Endodermal cell (in vitro differentiated cells): ENCODE measurements at regions not wholly inside any gene's neighbourhood (a gene's known extent, or its start where the extent isn't known, plus 50 kb on each side); places are given as distances from the start of the nearest gene placed in this dataset.

Experiments used
- DNase-seq: peaks from one replicate; pipeline ENCODE4 v3.0.0-alpha.2; 2017
- H3K27ac ChIP-seq: 2 replicates; pipeline ENCODE4 v1.5.1; 2013; ENCODE audit warnings: mild to moderate bottlenecking, low read depth, low read length, moderate library complexity
- H3K27me3 ChIP-seq: 2 replicates; pipeline ENCODE4 v1.6.1; 2013; ENCODE audit warnings: mild to moderate bottlenecking, low read length, moderate library complexity; ENCODE audit not compliant: insufficient read depth, control insufficient read depth, poor library complexity, severe bottlenecking
- H3K36me3 ChIP-seq: 2 replicates; pipeline ENCODE4 v1.7.0; 2013; ENCODE audit warnings: mild to moderate bottlenecking, low read length, moderate library complexity; ENCODE audit not compliant: control insufficient read depth, insufficient read depth
- H3K4me1 ChIP-seq: one replicate; pipeline ENCODE4 v1.7.0; 2013; ENCODE audit warnings: low read length; ENCODE audit not compliant: control insufficient read depth, insufficient read depth
- H3K4me3 ChIP-seq: 2 replicates; pipeline ENCODE4 v1.5.1; 2013; ENCODE audit warnings: mild to moderate bottlenecking, low read length, moderate library complexity
- H3K9ac ChIP-seq: 2 replicates; pipeline ENCODE4 v1.6.1; 2013; ENCODE audit warnings: mild to moderate bottlenecking, low read length, moderate library complexity; ENCODE audit not compliant: poor library complexity, severe bottlenecking; ENCODE audit errors: extremely low read depth
- H3K9me3 ChIP-seq: 2 replicates; pipeline ENCODE4 v1.6.1; 2013; ENCODE audit warnings: mild to moderate bottlenecking, low read length, moderate library complexity; ENCODE audit not compliant: control insufficient read depth
- H3K27ac Mint-ChIP-seq: 2 replicates; pipeline ENCODE4 v1.8.0; 2020; ENCODE audit warnings: mixed read lengths
- H3K27me3 Mint-ChIP-seq: 2 replicates; pipeline ENCODE4 v1.8.0; 2021; ENCODE audit warnings: mild to moderate bottlenecking, mixed read lengths; ENCODE audit not compliant: insufficient read depth
- H3K36me3 Mint-ChIP-seq: 2 replicates; pipeline ENCODE4 v1.8.0; 2020; ENCODE audit warnings: low read depth, mixed read lengths
- H3K4me1 Mint-ChIP-seq: 2 replicates; pipeline ENCODE4 v1.8.0; 2020; ENCODE audit warnings: mixed read lengths
- H3K4me3 Mint-ChIP-seq: 2 replicates; pipeline ENCODE4 v1.8.0; 2020; ENCODE audit warnings: mild to moderate bottlenecking, moderate library complexity, mixed read lengths
- H3K9me3 Mint-ChIP-seq: 2 replicates; pipeline ENCODE4 v1.8.0; 2020; ENCODE audit warnings: mild to moderate bottlenecking, mixed read lengths
- CTCF ChIP-seq: fragments of 200-600 bp; sonication (generic); conservative IDR thresholded peaks from 2 replicates; pipeline ENCODE4 v1.5.0; 2021; ENCODE audit warnings: antibody characterized with exemption, mild to moderate bottlenecking
- WGBS, 2 experiments: methylation state at CpG; one replicate each; pipeline versions ENCODE4 v1.1.5 to v1.1.7; 2013; ENCODE audit warnings: missing lambda C conversion rate in 2 of 2, mixed read lengths in 1 of 2; ENCODE audit not compliant: insufficient coverage in 1 of 2, insufficient read length in 1 of 2; 5-methylcytosine and 5-hydroxymethylcytosine counted together

GRCh38 chr19:27936139-27936538, 1276.8 kb downstream of the UQCRFS1 start:
- peaks cover 74% of the 10 kb centered on the region for H3K9me3 Mint-ChIP-seq
- no peak overlapping the region for H3K27ac Mint-ChIP-seq
- Histone ChIP-seq H3K27ac (no peak overlapping the region), H3K27me3 (no peaks in the 10 kb centered on the region), H3K4me3 (no peak overlapping the region), H3K4me1 (no peaks in the 10 kb centered on the region), H3K36me3 (no peaks in the 10 kb centered on the region), H3K9me3 (no peaks in the 10 kb centered on the region), H3K9ac (no peak overlapping the region)
- H3K36me3 Mint-ChIP-seq, result no peaks in the 10 kb centered on the region
- WGBS, 2 experiments, result 71% methylated on average over 1 of the region's 1 CpG; no CpG with 5 or more reads in 1 of the 2 experiments
- H3K4me1 Mint-ChIP-seq, result no peaks in the 10 kb centered on the region
- H3K27me3 Mint-ChIP-seq, result no peaks in the 10 kb centered on the region
- no peak for TF ChIP-seq CTCF
- H3K4me3 Mint-ChIP-seq, result no peak overlapping the region
- no peak for DNase-seq

GRCh38 chr19:27935669-27936068, 1277.3 kb downstream of the UQCRFS1 start:
- no peak overlapping the region for H3K9ac ChIP-seq
- H3K27me3 Mint-ChIP-seq, result no peaks in the 10 kb centered on the region
- no peak overlapping the region for H3K27ac ChIP-seq
- H3K4me1 Mint-ChIP-seq, result no peaks in the 10 kb centered on the region
- H3K4me1 ChIP-seq, result no peaks in the 10 kb centered on the region
- H3K4me3 Mint-ChIP-seq, result no peak overlapping the region
- no peak for DNase-seq
- H3K9me3 ChIP-seq, result no peaks in the 10 kb centered on the region
- no peak for TF ChIP-seq CTCF
- no peak overlapping the region for H3K27ac Mint-ChIP-seq
- no peaks in the 10 kb centered on the region for H3K36me3 ChIP-seq
- H3K27me3 ChIP-seq, result no peaks in the 10 kb centered on the region
- H3K36me3 Mint-ChIP-seq, result no peaks in the 10 kb centered on the region
- H3K9me3 Mint-ChIP-seq, result peaks cover 74% of the 10 kb centered on the region
- H3K4me3 ChIP-seq, result no peak overlapping the region

GRCh38 chr19:27929399-27929798, 1283.6 kb downstream of the UQCRFS1 start:
- H3K27ac Mint-ChIP-seq, result no peak overlapping the region
- WGBS, 2 experiments, result 86% methylated on average over 3 of the region's 3 CpGs; no CpG with 5 or more reads in 1 of the 2 experiments
- no peak overlapping the region for H3K4me3 Mint-ChIP-seq
- no peak overlapping the region for H3K4me3 ChIP-seq
- no peak overlapping the region for H3K9ac ChIP-seq
- no peaks in the 10 kb centered on the region for H3K27me3 ChIP-seq
- no peaks in the 10 kb centered on the region for H3K36me3 ChIP-seq
- no peaks in the 10 kb centered on the region for H3K9me3 ChIP-seq
- no peaks in the 10 kb centered on the region for H3K27me3 Mint-ChIP-seq
- H3K27ac ChIP-seq, result no peak overlapping the region
- no peak for DNase-seq
- H3K4me1 Mint-ChIP-seq, result no peaks in the 10 kb centered on the region
- peaks cover 83% of the 10 kb centered on the region for H3K9me3 Mint-ChIP-seq
- no peak for TF ChIP-seq CTCF
- no peaks in the 10 kb centered on the region for H3K4me1 ChIP-seq
- no peaks in the 10 kb centered on the region for H3K36me3 Mint-ChIP-seq
